IMR-90 (cell line): ENCODE measurements at regions not wholly inside any gene's neighbourhood (a gene's known extent, or its start where the extent isn't known, plus 50 kb on each side); places are given as distances from the start of the nearest gene placed in this dataset.

Source experiments
- ATAC-seq: fragments of 200-7000 bp; cut with Tn5 transposase; 2 replicates; pipeline ENCODE4 v1.9.1; 2020; ENCODE audit warnings: low read depth, mild to moderate bottlenecking, moderate library complexity
- BruUV-seq: library from RNA; stranded (reverse); fragments of 400-500 nt; replicated peaks from 2 replicates; lab custom pipeline; 2021; lab: Mats Ljungman, UMichigan
- CTCF ChIA-PET: fragments of 300-600 bp; formaldehyde crosslinking; extraction: SDS; loops from one replicate; lab custom pipeline; 2021; ENCODE audit warnings: antibody characterized with exemption; lab: Yijun Ruan, JAX
- POLR2A ChIA-PET: fragments of 300-600 bp; sonication (Branson Sonifier 250); formaldehyde crosslinking; loops from one replicate; lab custom pipeline; 2022; ENCODE audit warnings: antibody characterized with exemption; ENCODE audit not compliant: unreplicated experiment; lab: Charles Lee
- DNase-seq: peaks from one replicate; pipeline ENCODE4 v3.0.0; 2013
- H2AFZ ChIP-seq: replicated peaks from 2 replicates; pipeline ENCODE3; 2013; ENCODE audit warnings: low read length, mild to moderate bottlenecking; ENCODE audit not compliant: poor library complexity
- H2AK5ac ChIP-seq: 2 replicates; pipeline ENCODE4 v1.6.1; 2013; ENCODE audit warnings: low read depth, low read length, inconsistent platforms
- H2AK9ac ChIP-seq: replicated peaks from 2 replicates; pipeline ENCODE3; 2013; ENCODE audit warnings: mild to moderate bottlenecking, low read depth, low read length, moderate library complexity; ENCODE audit not compliant: poor library complexity
- H2BK120ac ChIP-seq: 2 replicates; pipeline ENCODE4 v1.6.1; 2013; ENCODE audit warnings: low read depth, low read length, inconsistent platforms
- H2BK15ac ChIP-seq: 3 replicates; pipeline ENCODE4 v1.6.1; 2013; ENCODE audit warnings: low read depth, low read length, inconsistent platforms
- H2BK20ac ChIP-seq: 2 replicates; pipeline ENCODE4 v1.6.1; 2013; ENCODE audit warnings: low read depth, mild to moderate bottlenecking, inconsistent platforms, low read length, moderate library complexity
- H2BK5ac ChIP-seq: 2 replicates; pipeline ENCODE4 v1.6.1; 2013; ENCODE audit warnings: mild to moderate bottlenecking, low read depth, low read length, inconsistent platforms; ENCODE audit not compliant: poor library complexity, severe bottlenecking
- H3K14ac ChIP-seq: replicated peaks from 2 replicates; pipeline ENCODE4 v1.6.1; 2013; ENCODE audit warnings: low read depth, low read length, inconsistent platforms
- H3K18ac ChIP-seq: 2 replicates; pipeline ENCODE4 v1.6.1; 2013; ENCODE audit warnings: low read depth, low read length, control low read depth
- H3K23ac ChIP-seq: 2 replicates; pipeline ENCODE4 v1.6.1; 2013; ENCODE audit warnings: low read depth, low read length, inconsistent platforms
- H3K27ac ChIP-seq: 2 replicates; pipeline ENCODE4 v1.5.1; 2013; ENCODE audit warnings: mild to moderate bottlenecking, control low read depth, low read length; ENCODE audit not compliant: insufficient read depth
- H3K27me3 ChIP-seq: 2 replicates; pipeline ENCODE4 v1.6.1; 2013; ENCODE audit warnings: low read length; ENCODE audit not compliant: control insufficient read depth, insufficient read depth
- H3K36me3 ChIP-seq: 2 replicates; pipeline ENCODE4 v1.6.1; 2013; ENCODE audit warnings: low read length, mixed read lengths; ENCODE audit not compliant: control insufficient read depth, insufficient read depth
- H3K4ac ChIP-seq: 2 replicates; pipeline ENCODE4 v1.6.1; 2013; ENCODE audit warnings: low read depth, low read length, inconsistent platforms
- H3K4me1 ChIP-seq: 2 replicates; pipeline ENCODE4 v1.6.1; 2013; ENCODE audit warnings: low read length, mixed read lengths; ENCODE audit not compliant: control insufficient read depth, insufficient read depth
- H3K4me2 ChIP-seq: 2 replicates; pipeline ENCODE4 v1.6.1; 2013; ENCODE audit warnings: low read depth, mild to moderate bottlenecking, control low read depth, low read length, moderate library complexity
- H3K4me3 ChIP-seq: 2 replicates; pipeline ENCODE4 v1.5.1; 2013; ENCODE audit warnings: low read depth, mild to moderate bottlenecking, control low read depth, low read length, moderate library complexity; ENCODE audit not compliant: insufficient read depth
- H3K56ac ChIP-seq: 2 replicates; pipeline ENCODE4 v1.6.1; 2013; ENCODE audit warnings: low read length, inconsistent platforms; ENCODE audit not compliant: insufficient read depth; ENCODE audit errors: extremely low read depth
- H3K79me1 ChIP-seq, 2 experiments: 2 replicates each; pipeline ENCODE4 v1.6.1; 2013; ENCODE audit warnings: low read length in 2 of 2, inconsistent platforms in 1 of 2, low read depth in 1 of 2
- H3K9ac ChIP-seq: 2 replicates; pipeline ENCODE4 v1.6.1; 2013; ENCODE audit warnings: low read depth, low read length, control low read depth
- H3K9me1 ChIP-seq: 2 replicates; pipeline ENCODE4 v1.6.1; 2013; ENCODE audit warnings: low read length, inconsistent platforms; ENCODE audit not compliant: insufficient read depth
- H3K9me3 ChIP-seq: 2 replicates; pipeline ENCODE4 v1.6.1; 2013; ENCODE audit warnings: low read length; ENCODE audit not compliant: control insufficient read depth, insufficient read depth
- H4K20me1 ChIP-seq: 2 replicates; pipeline ENCODE4 v1.6.1; 2013; ENCODE audit warnings: low read length, inconsistent platforms; ENCODE audit not compliant: insufficient read depth
- H4K5ac ChIP-seq: 2 replicates; pipeline ENCODE4 v1.6.1; 2013; ENCODE audit warnings: mild to moderate bottlenecking, low read depth, low read length, control low read depth
- H4K8ac ChIP-seq, 2 experiments: 2 replicates each; pipeline ENCODE4 v1.6.1; 2013; ENCODE audit warnings: low read depth in 2 of 2, low read length in 2 of 2, control low read depth in 1 of 2, inconsistent platforms in 1 of 2
- H4K91ac ChIP-seq: 2 replicates; pipeline ENCODE4 v1.6.1; 2013; ENCODE audit warnings: low read depth, low read length, inconsistent platforms; ENCODE audit not compliant: insufficient read depth
- BHLHE40 ChIP-seq: fragments of 150-350 bp; IDR thresholded peaks from 2 replicates; pipeline ENCODE4 v1.6.1; 2016; ENCODE audit warnings: mild to moderate bottlenecking, low read depth, low read length
- CEBPB ChIP-seq: IDR thresholded peaks from 2 replicates; pipeline ENCODE4 v1.6.1; 2012; ENCODE audit warnings: low read depth, low read length, improper control_type of control experiment
- CHD1 ChIP-seq: IDR thresholded peaks from 2 replicates; pipeline ENCODE4 v1.6.1; 2012; ENCODE audit warnings: low read depth, low read length, improper control_type of control experiment
- CTCF ChIP-seq: conservative IDR thresholded peaks from 2 replicates; pipeline ENCODE4 v1.5.1; 2012; ENCODE audit warnings: mild to moderate bottlenecking, low read depth, low read length, improper control_type of control experiment
- ELK1 ChIP-seq: fragments of 150-350 bp; IDR thresholded peaks from 2 replicates; pipeline ENCODE4 v1.6.1; 2016; ENCODE audit warnings: low read depth, mild to moderate bottlenecking, low read length, moderate library complexity, borderline replicate concordance
- FOS ChIP-seq: fragments of 150-350 bp; IDR thresholded peaks from 2 replicates; pipeline ENCODE4 v1.6.1; 2016; ENCODE audit warnings: low read depth, low read length
- MAFK ChIP-seq: IDR thresholded peaks from 2 replicates; pipeline ENCODE4 v1.6.1; 2012; ENCODE audit warnings: low read depth, low read length, improper control_type of control experiment
- MAZ ChIP-seq: IDR thresholded peaks from 2 replicates; pipeline ENCODE4 v1.6.1; 2012; ENCODE audit warnings: low read depth, mild to moderate bottlenecking, low read length, improper control_type of control experiment, moderate library complexity, borderline replicate concordance
- MXI1 ChIP-seq: IDR thresholded peaks from 2 replicates; pipeline ENCODE4 v1.6.1; 2012; ENCODE audit warnings: low read depth, mild to moderate bottlenecking, low read length, moderate library complexity, borderline replicate concordance
- NFE2L2 ChIP-seq: fragments of 150-350 bp; IDR thresholded peaks from 2 replicates; pipeline ENCODE4 v1.6.1; 2016; ENCODE audit warnings: low read depth, mild to moderate bottlenecking, low read length
- POLR2A ChIP-seq: IDR thresholded peaks from 2 replicates; pipeline ENCODE4 v1.6.1; 2012; ENCODE audit warnings: mild to moderate bottlenecking, low read depth, low read length
- RAD21 ChIP-seq: IDR thresholded peaks from 2 replicates; pipeline ENCODE4 v1.6.1; 2012; ENCODE audit warnings: low read length, improper control_type of control experiment
- RCOR1 ChIP-seq: IDR thresholded peaks from 2 replicates; pipeline ENCODE4 v1.6.1; 2012; ENCODE audit warnings: mild to moderate bottlenecking, low read length, improper control_type of control experiment; ENCODE audit not compliant: insufficient replicate concordance
- RFX5 ChIP-seq: IDR thresholded peaks from 2 replicates; pipeline ENCODE4 v1.8.0; 2012; ENCODE audit warnings: low read depth, mild to moderate bottlenecking, low read length, moderate library complexity
- SMC3 ChIP-seq: fragments of 150-350 bp; IDR thresholded peaks from 2 replicates; pipeline ENCODE4 v1.6.1; 2016; ENCODE audit warnings: low read depth, mild to moderate bottlenecking, antibody characterized with exemption, low read length, moderate library complexity
- USF2 ChIP-seq: fragments of 150-350 bp; IDR thresholded peaks from 2 replicates; pipeline ENCODE4 v1.6.1; 2017; ENCODE audit warnings: mild to moderate bottlenecking, antibody characterized with exemption, low read length, low read depth
- dilution Hi-C: fragments of 300-500 bp; cut with HindIII; formaldehyde crosslinking; loops from one replicate; pipeline ENCODE4 v1.14.3; 2018; ENCODE audit warnings: low sequenced_read_pairs; ENCODE audit not compliant: unreplicated experiment
- in situ Hi-C: fragments of 300-500 bp; cut with MboI; formaldehyde crosslinking; loops from 3 replicates; pipeline ENCODE4 v1.14.3; 2019; ENCODE audit warnings: low sequenced_read_pairs, inconsistent platforms, mixed read lengths
- intact Hi-C: fragments of 100-400 bp; cut with micrococcal nuclease; formaldehyde crosslinking; loops from 2 replicates; pipeline ENCODE4 v1.10.0; 2022

GRCh38 chr5:52703321-52703720 lies 84.4 kb upstream of the ITGA1 start:
- H3K79me1 ChIP-seq, result no peaks in the 10 kb centered on the region
- no peak overlapping the region; the same call in 1 of the 2 replicates for H3K4ac ChIP-seq
- H3K4me3 ChIP-seq, result no peak overlapping the region
- DNase-seq (no peak), ATAC-seq (no peak)
- H3K9ac ChIP-seq, result no peak overlapping the region
- POLR2A ChIA-PET, result no interaction called here
- H3K27ac ChIP-seq, result no peak overlapping the region
- no TSS peak for BruUV-seq
- H3K18ac ChIP-seq, result no peak overlapping the region
- TF ChIP-seq CHD1, result no peak
- no peak for TF ChIP-seq RAD21
- no peak for TF ChIP-seq USF2
- no peak for TF ChIP-seq CTCF
- TF ChIP-seq BHLHE40, result no peak
- no peak for TF ChIP-seq MAFK
- TF ChIP-seq FOS, result no peak
- TF ChIP-seq SMC3, result no peak
- no peak for TF ChIP-seq MXI1
- no peak for TF ChIP-seq RFX5
- TF ChIP-seq ELK1, result no peak
- TF ChIP-seq NFE2L2, result no peak
- no peak for TF ChIP-seq CEBPB
- no peak for TF ChIP-seq POLR2A
- TF ChIP-seq MAZ, result no peak
- no peak for TF ChIP-seq RCOR1
- H2AK5ac ChIP-seq, result no peak overlapping the region
- H3K27me3 ChIP-seq, result no peaks in the 10 kb centered on the region
- no peaks in the 10 kb centered on the region for H4K20me1 ChIP-seq
- no peak overlapping the region for H2AK9ac ChIP-seq
- no peak overlapping the region for H2BK5ac ChIP-seq
- no peaks in the 10 kb centered on the region for H3K9me3 ChIP-seq
- 0 out of 2 replicates have a peak, but pooled peaks cover 2% of the 10 kb centered on the region for H3K9me1 ChIP-seq
- no peak overlapping the region for H3K23ac ChIP-seq
- no peaks in the 10 kb centered on the region for H3K36me3 ChIP-seq
- H2BK20ac ChIP-seq, result no peak overlapping the region
- H2AFZ ChIP-seq, result no peak overlapping the region
- H3K4me1 ChIP-seq, result no peaks in the 10 kb centered on the region; the same call in 1 of the 2 replicates
- in situ Hi-C loops, result no loop called here
- H4K91ac ChIP-seq, result no peak overlapping the region
- H3K14ac ChIP-seq, result no peak overlapping the region
- no peak overlapping the region for H4K5ac ChIP-seq
- intact Hi-C loops, result no loop called here
- H3K4me2 ChIP-seq, result no peak overlapping the region
- H3K56ac ChIP-seq, result no peak overlapping the region
- H2BK120ac ChIP-seq, result no peak overlapping the region
- H2BK15ac ChIP-seq, result no peak overlapping the region
- dilution Hi-C loops, result no loop called here
- no peak overlapping the region for H4K8ac ChIP-seq
- CTCF ChIA-PET, result no interaction called here
